HT-29 (cell line): ENCODE measurements at regions not wholly inside any gene's neighbourhood (a gene's known extent, or its start where the extent isn't known, plus 50 kb on each side); places are given as distances from the start of the nearest gene placed in this dataset.
"Not testable (repeated sequence)": the region's sequence is repeated elsewhere in the genome, so short reads cannot be mapped to it uniquely, and the experiment has no call there.

ENCODE experiments used
- DNase-seq: peaks from one replicate; pipeline ENCODE4 v3.0.0-alpha.2; 2015; ENCODE audit warnings: low spot score

DNA sequence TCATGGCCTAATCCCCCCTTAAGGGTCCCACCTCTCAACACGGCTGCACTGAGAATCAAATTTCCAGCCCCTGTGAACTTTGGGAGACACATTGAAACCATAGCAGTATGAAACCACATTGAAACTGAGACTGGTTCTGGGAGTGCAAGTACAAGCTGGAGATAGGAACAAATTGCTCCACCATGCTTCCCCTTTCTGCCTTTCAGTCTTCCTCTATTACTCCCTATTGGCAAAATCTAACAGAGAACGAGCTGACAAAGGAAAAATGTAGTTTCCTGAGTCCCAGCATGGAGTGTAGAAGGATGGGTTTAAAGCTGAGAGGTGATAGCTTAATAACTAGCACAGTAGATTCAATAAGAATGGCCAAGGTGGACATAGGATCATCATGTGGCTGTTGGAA, 161.7 kb upstream of the RPL34 start:
- no peak for DNase-seq

DNA sequence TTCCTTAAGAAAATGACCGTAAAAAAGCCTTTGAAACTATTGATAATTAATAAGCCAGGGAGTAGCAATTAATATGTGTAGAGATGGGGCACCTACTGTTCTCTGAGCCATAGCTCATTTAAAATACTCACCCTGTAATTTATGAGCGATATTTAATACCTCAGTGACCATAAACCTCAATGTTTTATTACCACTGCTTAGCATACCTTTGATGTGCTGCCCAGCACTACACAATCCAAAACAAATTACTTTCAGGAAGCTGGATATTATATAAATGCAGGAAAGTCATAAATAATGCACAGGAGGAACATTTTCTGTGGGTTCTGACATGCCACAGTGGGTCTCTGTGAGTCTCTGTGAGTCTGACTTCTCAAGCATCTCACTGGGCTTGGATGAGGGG, 166.1 kb upstream of the RPL34 start:
- DNase-seq, result no peak

DNA sequence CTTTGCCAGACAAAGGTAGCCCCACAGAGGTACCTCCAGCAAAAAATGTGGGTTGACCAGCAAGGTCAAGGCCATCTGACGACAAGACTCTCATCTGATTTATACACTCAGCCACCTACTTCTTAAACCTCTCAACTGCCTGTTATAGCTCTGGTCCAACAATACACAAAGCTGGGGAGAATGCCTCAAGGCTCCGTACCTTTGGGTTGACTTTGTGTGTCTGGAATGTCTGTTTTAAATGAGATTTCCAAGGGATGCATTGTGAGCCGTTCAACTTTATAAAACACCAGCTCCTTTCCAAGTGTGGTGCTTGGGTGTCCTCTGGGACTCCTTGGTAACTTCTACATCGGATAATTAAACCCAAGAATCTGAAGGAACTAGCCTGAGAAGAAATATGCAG, 167.0 kb upstream of the RPL34 start:
- no peak for DNase-seq

DNA sequence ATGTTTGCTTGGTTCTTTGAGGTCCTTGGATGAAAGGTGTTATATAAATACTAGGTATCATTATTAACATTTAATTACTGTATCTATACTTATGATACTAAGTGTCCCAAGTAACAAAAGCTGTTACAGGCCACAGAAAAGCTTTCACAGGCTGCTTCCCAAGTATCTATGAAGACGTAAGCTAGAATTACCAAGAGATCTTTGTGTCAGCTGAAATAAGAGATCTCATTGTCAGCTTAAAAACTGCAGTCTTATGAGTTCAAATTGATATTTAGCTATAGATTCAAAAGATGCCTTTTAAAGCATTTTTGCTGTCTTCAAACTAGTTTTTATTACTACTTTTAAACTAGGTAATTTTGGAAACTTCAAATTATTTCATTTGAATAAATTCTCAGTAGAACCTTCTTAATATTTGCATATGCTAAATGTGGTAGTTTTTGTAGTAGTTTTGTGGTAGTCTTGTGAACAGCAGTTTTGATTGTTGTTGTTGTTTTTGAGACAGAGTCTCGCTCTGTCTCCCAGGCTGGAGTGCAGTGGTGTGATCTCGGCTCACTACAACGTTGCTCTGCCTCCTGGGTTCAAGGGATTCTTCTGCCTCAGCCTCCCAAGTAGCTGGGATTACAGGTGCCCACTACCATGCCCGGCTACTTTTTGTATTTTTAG, 170.0 kb upstream of the RPL34 start:
- DNase-seq, result no peak

DNA sequence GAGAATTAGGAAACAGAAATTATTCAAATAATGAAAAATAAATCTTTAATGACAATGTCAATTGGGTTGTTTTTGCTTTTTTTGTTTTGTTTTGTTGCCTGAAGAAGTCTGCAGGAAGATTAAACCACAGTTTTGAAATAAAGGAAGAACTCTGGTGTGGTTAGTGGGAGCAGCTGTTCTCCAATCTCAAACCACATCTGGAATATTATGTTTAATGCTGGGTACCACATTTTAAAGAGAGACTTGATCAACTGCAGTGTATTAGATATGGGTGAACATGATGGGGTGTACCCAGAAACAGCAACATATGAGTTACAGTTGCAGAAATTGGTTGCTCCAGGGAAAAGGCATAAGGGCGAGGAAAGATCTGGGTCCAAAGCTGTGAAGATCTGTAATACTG, 171.2 kb upstream of the RPL34 start:
- DNase-seq, result no peak

DNA sequence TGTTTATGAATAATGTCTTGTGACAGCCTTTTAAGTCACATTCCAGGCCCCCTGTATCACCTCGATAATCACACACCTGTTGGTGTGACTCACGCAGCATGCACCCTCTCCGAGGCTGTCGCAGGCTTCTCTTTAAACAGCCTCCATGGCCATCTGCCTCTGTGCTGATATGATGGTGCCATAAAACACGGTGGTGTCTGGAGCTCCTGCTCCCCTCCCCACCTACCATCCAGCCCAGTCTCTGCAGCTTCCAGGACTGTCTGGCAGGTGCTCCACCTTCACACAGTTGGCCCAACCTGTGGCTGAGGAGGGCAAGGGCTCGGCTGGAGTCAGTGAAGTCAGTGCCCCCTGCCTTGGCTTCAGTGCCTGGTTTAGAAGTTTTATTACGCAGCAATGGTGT, 173.8 kb upstream of the RPL34 start:
- DNase-seq, result peak; percentile 57

DNA sequence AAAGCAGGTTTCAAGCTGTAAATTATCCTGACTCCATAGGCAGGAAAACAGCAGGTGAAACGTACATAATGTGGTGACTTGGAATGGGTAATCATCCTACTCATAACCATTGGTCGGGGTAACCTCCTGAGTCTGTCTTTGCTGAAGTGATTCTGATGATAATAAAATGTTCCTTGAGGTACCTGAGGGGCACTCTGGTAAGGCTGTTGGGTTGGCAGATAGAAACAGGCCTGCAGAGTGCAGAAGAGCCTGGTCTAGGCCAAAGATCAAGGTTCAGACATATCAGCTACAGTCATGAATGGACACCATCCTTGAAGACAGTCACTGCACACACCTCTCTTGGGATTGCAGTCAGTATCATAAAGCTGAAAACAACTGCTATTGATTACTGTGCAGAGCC, 174.7 kb upstream of the RPL34 start:
- DNase-seq, result no peak

DNA sequence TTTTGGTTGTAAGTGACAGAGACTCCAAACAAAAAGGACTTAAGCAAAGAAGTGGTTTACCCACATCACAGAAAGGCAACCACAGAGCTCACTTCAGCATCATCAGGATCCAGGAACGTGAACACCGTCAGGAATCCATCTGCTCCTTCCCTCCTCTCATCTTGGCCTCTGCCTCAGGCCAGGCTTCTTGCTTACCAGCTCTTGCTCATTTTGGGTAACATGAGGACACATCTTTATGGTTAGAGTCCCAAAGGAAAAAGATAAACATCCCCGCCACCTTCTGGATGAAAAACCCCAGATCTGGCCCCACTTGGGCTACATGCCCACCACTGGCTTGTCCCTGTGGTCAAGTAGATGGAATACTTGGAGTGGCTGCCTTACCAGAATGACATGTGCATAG, 176.8 kb upstream of the RPL34 start:
- DNase-seq, result no peak

DNA sequence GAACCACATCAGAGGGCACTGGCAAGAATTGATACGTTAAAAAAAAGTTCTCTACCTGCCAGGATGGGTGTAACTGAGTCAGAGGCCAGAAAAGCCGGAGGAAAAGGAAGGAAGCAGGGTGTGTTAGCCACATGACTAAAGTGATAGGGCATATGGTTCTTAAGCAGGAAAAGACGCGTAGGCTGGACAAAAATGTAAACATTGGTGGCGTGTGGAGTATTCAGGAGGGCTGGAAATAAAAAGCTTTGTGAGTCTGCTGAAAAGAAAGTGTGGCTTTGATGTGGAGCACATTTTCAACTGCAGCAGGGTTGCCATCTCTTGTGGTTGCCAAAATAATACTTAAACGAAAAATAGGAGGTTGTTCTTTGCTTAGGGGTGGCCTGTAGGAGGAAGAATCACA, 186.5 kb upstream of the RPL34 start:
- no peak for DNase-seq

DNA sequence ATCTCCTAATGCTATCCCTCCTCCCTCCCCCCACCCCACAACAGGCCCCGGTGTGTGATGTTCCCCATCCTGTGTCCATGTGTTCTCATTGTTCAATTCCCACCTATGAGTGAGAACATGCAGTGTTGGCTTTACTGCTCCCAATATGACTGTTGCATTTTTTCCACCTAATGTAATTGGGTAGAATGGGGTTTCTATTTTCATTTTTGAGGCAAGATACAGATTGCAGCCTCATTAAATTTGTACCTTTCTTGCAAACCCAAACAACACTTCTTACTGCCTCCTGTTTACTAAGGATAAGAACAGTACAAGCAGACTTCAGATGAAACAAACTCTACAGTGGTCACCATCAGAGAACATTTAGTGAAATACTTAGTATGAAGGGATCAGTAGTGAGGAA, 187.0 kb upstream of the RPL34 start:
- DNase-seq, result not testable (repeated sequence)

DNA sequence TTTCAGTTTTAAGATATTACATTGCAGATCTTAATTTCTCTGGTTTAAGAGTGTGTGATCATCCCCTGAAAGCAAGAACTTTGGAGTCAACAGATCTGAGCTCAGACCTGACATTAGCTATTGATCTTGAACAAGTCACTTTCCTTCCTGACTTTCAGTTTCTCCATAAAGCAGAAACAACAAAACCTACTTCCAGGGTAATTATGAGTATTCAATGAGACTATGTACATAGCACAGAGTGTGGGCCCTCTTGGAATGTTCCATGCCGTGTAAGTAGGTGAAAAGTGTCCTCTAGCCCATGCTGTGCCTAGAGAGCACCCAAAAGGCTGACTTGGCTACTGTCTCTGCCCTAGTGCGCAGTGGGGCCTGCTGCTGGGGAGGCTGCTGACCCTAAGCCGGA, 188.0 kb upstream of the RPL34 start:
- DNase-seq, result no peak

DNA sequence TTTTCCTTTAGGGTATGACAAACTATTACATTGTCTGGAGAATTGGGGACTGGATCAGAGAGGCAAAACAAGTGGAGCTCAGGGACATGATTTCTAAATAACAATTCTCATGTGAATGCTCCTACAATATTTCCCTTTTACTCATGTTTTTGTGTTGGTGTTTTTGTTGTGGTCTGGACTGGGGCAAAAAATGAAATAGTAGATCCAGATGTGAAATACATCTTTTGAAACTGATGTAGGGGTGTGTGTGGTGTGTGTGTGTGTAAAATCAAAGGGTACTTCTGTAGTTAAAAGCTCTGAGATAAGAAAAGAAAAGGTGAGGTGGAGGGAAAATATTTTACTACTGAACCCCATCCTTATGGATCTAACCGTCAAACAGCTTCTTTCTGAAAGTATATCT, 188.4 kb upstream of the RPL34 start:
- DNase-seq, result no peak

DNA sequence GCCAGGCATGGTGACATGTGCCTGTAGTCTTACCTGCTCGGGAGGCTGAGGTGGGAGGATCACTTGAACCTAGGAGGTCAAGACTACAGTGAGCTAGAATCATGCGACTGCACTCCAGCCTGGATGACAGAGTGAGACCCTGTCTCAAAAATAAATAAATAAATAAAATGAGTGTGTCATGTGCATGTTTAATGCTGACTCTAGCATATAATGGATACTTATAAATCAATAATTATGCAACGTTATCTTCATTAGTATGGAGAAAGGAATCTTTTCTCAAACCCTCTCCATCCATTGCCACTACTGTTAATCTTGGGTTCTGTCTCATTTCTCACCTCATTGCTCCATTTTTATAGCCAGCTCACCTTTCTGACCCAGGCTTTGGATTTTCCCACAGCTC, 189.5 kb upstream of the RPL34 start:
- no peak for DNase-seq

DNA sequence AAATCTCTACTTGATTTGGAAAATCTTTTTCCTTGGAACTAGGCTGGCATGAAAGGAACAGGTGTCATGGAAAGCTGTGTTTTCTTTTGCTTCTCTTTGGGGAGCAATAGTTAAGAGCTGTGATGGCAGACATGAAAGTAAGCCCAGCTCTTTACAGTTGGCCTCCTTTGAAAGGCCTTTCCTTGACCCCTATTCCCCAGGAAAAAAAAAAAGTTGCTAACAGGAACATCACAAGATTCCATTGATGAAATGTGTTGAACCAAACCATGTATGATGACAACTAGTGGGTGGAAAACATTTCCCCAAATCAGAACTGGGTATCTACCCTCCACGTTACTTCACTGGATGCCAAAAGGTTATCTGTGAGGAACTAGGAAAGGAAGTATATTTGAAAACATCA, 190.7 kb upstream of the RPL34 start:
- no peak for DNase-seq

DNA sequence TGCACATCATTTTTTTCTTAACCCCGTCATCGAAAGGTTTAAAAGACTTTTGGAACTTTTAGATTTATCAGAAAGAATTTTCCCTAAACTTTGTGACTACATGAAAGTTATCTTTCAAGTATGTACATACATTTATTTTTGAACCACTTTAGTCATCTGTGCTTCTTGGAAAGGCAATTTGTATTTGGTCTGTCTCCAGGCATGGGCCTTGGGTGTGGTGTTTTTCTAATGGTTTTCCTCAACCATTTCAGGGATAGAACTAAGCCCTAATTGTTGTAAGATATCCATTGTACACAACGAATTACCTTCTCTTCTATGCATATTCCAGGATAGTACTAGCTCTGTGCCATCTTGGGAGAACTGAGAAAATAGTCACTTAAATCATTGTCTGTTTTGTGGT, 191.5 kb upstream of the RPL34 start:
- no peak for DNase-seq

DNA sequence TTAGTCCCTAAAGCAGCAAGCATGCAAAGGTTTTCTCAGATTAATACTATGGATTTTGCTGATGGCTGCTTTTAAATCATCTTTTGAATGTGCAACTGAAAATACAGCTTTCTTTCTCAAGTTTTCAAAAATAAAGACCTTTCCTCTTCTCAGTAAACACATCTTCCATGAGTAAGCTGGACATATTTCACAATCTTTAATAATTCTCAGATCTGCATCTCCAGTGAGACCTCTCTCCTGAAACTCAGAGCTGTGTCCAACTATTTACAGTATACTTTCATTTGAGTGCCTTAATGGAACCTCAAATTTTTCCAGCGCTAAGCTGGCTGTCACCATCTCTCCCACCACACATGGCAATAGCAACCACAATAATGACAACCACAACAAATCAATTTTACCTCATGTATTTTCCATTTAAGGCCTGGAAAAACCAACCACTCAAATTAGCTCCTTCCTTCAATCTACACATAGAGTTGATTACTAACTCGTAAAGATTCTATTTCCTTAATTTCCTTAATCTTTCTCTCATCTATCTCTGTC, 192.4 kb upstream of the RPL34 start:
- no peak for DNase-seq

DNA sequence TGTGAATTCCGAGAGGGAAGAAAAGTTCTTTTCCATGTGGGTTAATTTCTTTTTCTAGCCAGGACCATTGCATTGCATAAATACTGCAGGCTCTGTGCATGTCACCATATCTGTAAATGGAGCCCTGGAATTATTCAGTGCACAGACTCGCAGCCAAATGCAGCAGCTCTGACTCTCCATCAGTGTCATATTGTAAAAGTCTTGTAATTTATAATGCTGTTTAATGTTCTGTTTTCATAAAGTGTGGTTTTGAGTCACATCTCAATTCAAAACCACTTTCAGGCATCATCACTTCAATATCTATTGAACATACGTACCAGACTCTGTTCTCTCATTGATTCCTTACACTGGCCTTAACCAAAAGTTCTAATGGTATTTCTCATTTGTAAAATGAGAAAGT, 193.9 kb upstream of the RPL34 start:
- no peak for DNase-seq

DNA sequence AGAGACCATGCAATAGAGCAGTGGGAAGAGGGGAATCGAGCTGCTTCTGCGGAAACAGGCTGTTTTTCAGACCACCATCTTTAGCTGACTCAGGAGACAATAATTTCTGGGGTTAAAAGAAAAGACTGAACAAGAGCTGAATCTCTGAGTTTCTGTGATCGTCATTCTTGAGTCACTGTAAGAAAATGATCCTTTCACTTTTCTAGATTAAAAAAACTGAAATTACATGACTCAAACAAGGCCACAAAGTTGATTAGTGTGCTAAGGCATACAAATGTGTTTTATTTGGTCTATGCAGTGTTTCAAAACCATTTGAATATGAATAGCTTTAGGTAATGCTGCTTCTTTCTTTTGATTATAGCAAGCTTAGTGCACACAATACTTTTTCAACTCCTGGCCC, 194.4 kb upstream of the RPL34 start:
- DNase-seq, result no peak

DNA sequence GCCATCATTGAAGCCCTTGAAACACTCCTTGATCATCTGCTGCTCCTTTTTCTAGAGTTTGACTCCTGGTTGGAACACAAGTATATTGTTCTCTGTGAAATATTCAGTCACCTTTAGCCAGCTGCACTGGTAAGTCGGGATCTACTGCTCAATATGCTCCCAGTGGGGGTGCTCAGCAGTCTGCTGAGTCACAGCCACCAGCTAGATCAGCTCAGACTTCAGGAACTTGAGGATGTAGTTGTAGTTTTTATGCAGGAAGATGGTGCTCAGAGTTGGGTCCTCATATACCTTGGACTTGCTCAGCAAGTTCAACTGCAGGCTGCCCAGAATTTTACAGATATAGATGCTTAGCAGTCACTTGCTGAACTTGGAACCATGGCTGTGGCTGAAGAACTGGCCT, 202.5 kb upstream of the RPL34 start:
- DNase-seq, result no peak

DNA sequence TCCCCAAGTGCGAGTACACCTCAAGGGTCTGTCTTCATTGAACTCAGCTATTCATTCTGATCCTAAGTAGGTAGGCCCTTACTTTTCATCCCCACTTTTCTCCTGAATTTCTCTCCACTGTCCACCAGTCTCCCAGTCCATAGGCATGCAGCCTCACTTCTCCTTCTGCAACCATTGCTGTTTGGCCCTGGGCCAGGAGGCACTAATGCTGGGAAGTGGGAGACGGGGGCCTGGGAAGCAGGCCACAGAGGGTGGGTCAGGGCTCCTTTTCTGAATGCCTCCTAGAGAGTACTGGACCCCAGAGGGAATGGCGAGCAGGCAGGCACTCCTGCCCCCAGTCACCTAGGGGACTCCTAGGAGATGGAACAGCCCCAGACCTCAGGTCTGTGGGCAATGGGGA, 203.5 kb upstream of the RPL34 start:
- no peak for DNase-seq

DNA sequence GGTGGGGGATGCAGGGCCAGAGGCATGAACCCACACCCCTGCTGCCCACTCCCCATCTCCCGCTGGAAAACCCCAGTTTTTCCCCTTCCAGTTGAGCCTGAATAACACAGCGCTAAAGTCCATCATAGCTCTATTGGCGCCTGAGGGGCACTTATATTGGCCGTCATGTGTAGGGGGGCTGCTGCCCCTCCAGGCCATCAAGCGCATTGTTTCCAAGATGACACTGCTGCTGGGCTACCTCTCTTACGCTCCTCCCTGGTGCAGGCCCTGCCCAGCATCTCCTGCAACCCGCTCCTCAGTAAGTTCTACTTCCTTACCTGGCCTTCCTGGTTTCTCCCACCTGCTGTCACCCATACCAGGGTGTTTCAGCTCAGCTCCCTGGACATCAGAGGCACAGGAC, 205.0 kb upstream of the RPL34 start:
- no peak for DNase-seq

DNA sequence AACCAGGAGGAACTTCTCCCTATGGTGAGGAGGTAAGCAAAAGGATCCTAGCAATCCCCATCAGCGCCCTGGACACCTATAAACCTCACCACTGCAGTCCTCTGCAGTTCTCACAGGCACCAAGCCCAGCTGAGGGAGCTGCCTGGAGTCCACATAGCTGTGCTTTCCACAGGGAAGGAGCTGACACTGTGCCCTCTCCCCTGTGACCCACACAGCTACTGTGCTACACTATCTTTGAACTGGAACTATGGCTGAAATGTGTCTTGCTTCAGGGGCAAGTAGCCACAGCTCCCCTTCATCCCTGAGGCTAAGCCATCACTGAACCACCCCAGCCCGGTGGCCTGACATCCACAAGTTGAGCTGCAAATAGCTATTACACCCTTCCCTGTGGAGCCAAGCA, 208.5 kb upstream of the RPL34 start:
- DNase-seq, result no peak

DNA sequence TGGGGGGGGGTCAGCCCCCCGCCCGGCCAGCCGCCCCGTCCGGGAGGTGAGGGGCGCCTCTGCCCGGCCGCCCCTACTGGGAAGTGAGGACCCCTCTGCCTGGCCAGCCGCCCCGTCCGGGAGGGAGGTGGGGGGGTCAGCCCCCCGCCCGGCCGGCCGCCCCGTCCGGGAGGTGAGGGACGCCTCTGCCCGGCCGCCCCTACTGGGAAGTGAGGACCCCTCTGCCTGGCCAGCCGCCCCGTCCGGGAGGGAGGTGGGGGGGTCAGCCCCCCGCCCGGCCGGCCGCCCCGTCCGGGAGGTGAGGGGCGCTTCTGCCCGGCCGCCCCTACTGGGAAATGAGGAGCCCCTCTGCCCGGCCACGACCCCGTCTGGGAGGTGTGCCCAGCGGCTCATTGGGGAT, 210.7 kb upstream of the RPL34 start:
- not testable (repeated sequence) for DNase-seq

DNA sequence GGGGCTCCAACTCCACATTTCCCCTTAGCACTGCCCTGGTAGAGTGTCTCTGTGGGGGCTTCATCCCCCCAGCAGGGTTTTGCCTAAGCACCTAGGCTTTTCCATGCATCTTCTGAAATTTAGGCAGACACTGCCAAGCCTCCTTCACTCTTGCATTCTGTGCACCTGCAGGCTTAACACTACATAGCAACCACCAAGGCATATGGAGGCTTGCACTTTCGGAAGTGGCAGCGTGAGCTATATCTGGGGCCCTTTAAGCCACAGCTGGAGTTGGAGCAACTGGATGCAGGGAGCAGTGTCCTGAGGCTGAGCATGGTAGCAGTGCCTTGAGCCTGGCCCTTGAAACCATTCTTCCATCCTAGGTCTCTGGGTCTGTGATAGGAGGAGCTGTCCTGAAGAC, 214.8 kb upstream of the RPL34 start:
- DNase-seq, result no peak
